Vagina (tissue), 2 donors: ENCODE measurements at regions not wholly inside any gene's neighbourhood (a gene's known extent, or its start where the extent isn't known, plus 50 kb on each side); places are given as distances from the start of the nearest gene placed in this dataset.

Experiments
- DNase-seq, 2 donors: peaks; one replicate each; pipeline ENCODE4 v3.0.0-alpha.2; 2017; ENCODE audit errors: extremely low spot score in 2 of 2
- H3K27ac ChIP-seq: fragments of 200-600 bp; sonication (generic); one replicate; pipeline ENCODE4 v1.5.1; 2019
- H3K27me3 ChIP-seq: fragments of 200-600 bp; sonication (generic); one replicate; pipeline ENCODE4 v1.5.1; 2019
- H3K36me3 ChIP-seq, 2 donors: fragments of 200-600 bp; sonication (generic); one replicate each; pipeline ENCODE4 v1.5.1; 2017 to 2019
- H3K4me1 ChIP-seq: fragments of 200-600 bp; sonication (generic); one replicate; pipeline ENCODE4 v1.5.1; 2019
- H3K4me3 ChIP-seq, 2 donors: fragments of 200-600 bp; sonication (generic); 1 replicate in 1 of 2; 2 replicates in 1 of 2; pipeline ENCODE4 v1.5.1; 2016 to 2019
- H3K9me3 ChIP-seq: fragments of 200-600 bp; sonication (generic); one replicate; pipeline ENCODE4 v1.5.1; 2019
- POLR2A ChIP-seq, 2 donors: fragments of 450-650 bp; IDR thresholded peaks; one replicate each; pipeline ENCODE4 v1.6.1; 2017; ENCODE audit warnings: antibody characterized with exemption in 2 of 2, mild to moderate bottlenecking in 2 of 2, moderate library complexity in 2 of 2
- POLR2AphosphoS5 ChIP-seq, 2 donors: sonication (generic); formaldehyde crosslinking; IDR thresholded peaks; one replicate each; pipeline ENCODE4 v1.9.0; 2017; ENCODE audit warnings: antibody characterized with exemption in 2 of 2, mild to moderate bottlenecking in 2 of 2, low read depth in 1 of 2; ENCODE audit not compliant: insufficient read depth in 1 of 2
- intact Hi-C: fragments of 100-400 bp; cut with DNase I; formaldehyde crosslinking; loops from one replicate; pipeline ENCODE4 v1.15.1; 2023
- TF ChIP-seq, protein P1 (sequence below), 3 experiments: fragments of 450-650 bp in 2 of 3; fragments of 200-600 bp in 1 of 3; sonication (generic) in 1 of 3; IDR thresholded peaks; one replicate each; pipeline ENCODE4 v1.5.1; 2017 to 2019; ENCODE audit warnings: antibody characterized with exemption in 3 of 3, mild to moderate bottlenecking in 2 of 3, moderate library complexity in 2 of 3

DNA sequence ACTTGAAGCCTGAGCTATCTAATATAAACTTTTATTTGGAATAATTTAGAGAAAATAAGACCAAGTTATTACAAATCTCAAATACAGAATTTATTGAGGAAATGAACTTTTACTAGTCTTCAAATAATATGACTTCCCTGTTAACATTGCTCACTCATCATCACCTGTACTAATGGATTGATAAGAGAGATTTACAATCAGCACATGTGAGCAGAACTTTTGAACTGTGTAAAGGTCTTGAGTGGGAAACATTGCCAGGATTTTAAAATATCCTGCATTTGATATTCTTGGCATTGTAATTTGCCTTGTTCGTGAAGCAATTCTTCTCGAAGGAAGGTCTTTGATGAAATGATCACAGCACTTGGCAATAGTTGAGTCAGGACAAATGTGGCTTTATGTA, 111.9 kb downstream of the FGF9 start:
- no peak overlapping the region for H3K27ac ChIP-seq
- no peak for DNase-seq
- TF ChIP-seq, protein P1, sequence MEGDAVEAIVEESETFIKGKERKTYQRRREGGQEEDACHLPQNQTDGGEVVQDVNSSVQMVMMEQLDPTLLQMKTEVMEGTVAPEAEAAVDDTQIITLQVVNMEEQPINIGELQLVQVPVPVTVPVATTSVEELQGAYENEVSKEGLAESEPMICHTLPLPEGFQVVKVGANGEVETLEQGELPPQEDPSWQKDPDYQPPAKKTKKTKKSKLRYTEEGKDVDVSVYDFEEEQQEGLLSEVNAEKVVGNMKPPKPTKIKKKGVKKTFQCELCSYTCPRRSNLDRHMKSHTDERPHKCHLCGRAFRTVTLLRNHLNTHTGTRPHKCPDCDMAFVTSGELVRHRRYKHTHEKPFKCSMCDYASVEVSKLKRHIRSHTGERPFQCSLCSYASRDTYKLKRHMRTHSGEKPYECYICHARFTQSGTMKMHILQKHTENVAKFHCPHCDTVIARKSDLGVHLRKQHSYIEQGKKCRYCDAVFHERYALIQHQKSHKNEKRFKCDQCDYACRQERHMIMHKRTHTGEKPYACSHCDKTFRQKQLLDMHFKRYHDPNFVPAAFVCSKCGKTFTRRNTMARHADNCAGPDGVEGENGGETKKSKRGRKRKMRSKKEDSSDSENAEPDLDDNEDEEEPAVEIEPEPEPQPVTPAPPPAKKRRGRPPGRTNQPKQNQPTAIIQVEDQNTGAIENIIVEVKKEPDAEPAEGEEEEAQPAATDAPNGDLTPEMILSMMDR (IDR thresholded peaks at IDR 0.05): no peak
- TF ChIP-seq POLR2AphosphoS5 (IDR thresholded peaks at IDR 0.05; ENCODE audit: insufficient read depth in 1 of 2, low read depth in 1 of 2) (no peak), POLR2A (IDR thresholded peaks at IDR 0.05) (no peak)

DNA sequence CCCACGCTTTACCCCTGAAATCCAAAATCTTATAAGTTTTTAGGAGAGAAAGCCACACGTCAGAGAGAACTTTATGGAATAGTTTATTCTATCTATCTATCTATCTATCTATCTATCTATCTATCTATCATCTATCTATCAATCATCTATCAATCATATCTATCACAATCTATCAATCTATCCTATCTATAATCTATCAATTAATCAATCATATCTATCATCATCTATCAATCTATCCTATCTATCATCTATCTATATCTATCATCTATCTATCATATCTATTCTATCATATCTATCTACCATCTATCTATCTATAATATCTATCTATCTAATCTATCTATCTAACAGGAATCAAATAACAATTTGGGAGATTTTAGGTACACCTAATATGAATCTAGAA, 115.1 kb downstream of the FGF9 start:
- H3K36me3 ChIP-seq: no peaks in the 10 kb centered on the region
- TF ChIP-seq POLR2A (IDR thresholded peaks at IDR 0.05) (no peak), POLR2AphosphoS5 (IDR thresholded peaks at IDR 0.05; ENCODE audit: insufficient read depth in 1 of 2, low read depth in 1 of 2) (no peak)
- TF ChIP-seq, protein P1 (IDR thresholded peaks at IDR 0.05): no peak
- no peaks in the 10 kb centered on the region for H3K9me3 ChIP-seq
- intact Hi-C loops: no loop called here
- H3K27ac ChIP-seq: no peak overlapping the region
- no peaks in the 10 kb centered on the region for H3K4me1 ChIP-seq
- no peak overlapping the region for H3K4me3 ChIP-seq
- H3K27me3 ChIP-seq: no peaks in the 10 kb centered on the region
- DNase-seq: no peak

More for the DNA sequence above, 111.9 kb downstream of the FGF9 start:
- no peaks in the 10 kb centered on the region for H3K27me3 ChIP-seq
- intact Hi-C loops: no loop called here
- H3K4me3 ChIP-seq: no peak overlapping the region
- H3K9me3 ChIP-seq: no peaks in the 10 kb centered on the region
- no peaks in the 10 kb centered on the region for H3K36me3 ChIP-seq
- no peaks in the 10 kb centered on the region for H3K4me1 ChIP-seq

DNA sequence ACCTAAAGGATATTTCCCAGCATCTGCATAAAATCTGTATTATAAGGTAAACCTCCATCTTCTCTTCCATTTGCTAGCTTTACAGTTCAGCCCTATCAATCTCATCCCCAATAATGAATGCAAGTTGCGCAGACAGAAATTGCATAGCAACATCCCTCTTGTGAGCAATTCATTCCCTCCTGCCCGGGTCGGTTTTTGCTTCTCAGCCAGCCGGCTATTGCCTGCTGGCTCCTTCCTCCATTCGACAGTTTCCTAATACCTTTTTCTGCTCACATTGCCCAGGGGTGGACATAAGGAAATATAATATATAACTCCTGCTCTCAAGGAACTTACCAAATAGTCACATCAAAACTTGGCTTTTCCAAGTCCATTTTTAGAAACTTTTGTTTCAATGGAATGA, 125.2 kb downstream of the FGF9 start:
- no peak for DNase-seq
- intact Hi-C loops: no loop called here
- H3K27me3 ChIP-seq: no peaks in the 10 kb centered on the region
- no peak overlapping the region for H3K27ac ChIP-seq
- no peaks in the 10 kb centered on the region for H3K36me3 ChIP-seq
- H3K4me3 ChIP-seq: no peak overlapping the region
- no peaks in the 10 kb centered on the region for H3K4me1 ChIP-seq
- no peaks in the 10 kb centered on the region for H3K9me3 ChIP-seq
- TF ChIP-seq, protein P1 (IDR thresholded peaks at IDR 0.05): no peak
- TF ChIP-seq POLR2AphosphoS5 (IDR thresholded peaks at IDR 0.05; ENCODE audit: insufficient read depth in 1 of 2, low read depth in 1 of 2) (no peak), POLR2A (IDR thresholded peaks at IDR 0.05) (no peak)

DNA sequence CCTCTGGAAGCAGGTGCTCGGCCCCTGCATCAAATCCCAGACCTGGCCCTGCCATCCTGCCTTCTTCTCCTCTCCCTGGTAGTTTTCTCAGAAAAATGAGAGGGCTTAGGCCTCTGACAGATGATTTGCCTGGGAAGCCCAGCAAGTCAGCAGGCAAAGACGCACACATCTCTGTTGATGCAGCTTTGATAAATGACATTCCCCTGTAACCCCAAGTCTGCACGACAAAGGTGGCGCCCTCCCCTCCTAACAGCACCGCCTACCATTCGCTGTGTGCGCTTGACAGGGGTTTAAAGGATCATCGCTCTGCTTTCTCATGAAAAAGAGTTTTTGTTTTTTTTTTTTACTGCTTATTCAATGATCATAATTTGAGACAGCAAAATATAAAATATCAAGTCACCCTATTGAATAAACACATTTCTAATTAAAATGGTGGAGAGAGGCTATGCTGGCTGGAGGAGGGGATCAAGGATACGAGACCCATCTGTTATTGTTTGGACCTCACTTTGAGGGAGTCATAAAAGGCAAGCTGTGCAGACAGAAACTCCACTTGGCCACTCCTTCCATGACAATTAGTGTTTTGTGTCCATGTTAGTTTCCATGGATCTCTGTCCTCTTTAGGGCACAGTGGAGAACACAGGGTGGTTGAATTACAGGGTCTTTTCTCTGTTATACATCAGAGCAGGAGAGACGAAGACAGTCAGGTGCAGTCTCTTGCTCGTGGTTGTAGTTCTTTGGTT, 126.1 kb downstream of the FGF9 start:
- intact Hi-C loops: no loop called here
- Histone ChIP-seq H3K36me3 (no peaks in the 10 kb centered on the region), H3K9me3 (no peaks in the 10 kb centered on the region), H3K27ac (no peak overlapping the region), H3K4me1 (no peaks in the 10 kb centered on the region), H3K4me3 (no peak overlapping the region), H3K27me3 (no peaks in the 10 kb centered on the region)
- no peak for DNase-seq
- TF ChIP-seq POLR2AphosphoS5 (IDR thresholded peaks at IDR 0.05; ENCODE audit: insufficient read depth in 1 of 2, low read depth in 1 of 2) (no peak), POLR2A (IDR thresholded peaks at IDR 0.05) (no peak)
- TF ChIP-seq, protein P1 (IDR thresholded peaks at IDR 0.05): no peak

DNA sequence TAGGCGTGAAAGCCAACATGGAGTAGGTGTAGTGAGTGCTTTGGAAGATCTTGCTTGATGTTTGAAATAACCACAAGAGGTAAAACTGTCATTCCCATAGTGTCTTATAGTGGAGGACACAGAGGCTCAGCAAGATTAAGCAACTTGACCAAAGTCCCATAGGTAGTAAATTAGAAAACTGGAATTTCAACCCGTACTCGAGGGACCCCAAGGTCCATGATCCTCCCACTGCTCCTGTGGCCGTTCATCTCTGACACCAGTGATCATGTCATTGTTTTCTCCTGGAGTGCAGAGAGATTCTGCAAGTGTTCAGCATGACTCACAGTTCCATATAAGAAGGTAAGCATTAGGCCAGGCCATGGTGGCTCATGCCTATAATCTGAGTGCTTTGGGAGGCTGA, 126.9 kb downstream of the FGF9 start:
- intact Hi-C loops: no loop called here
- no peak overlapping the region for H3K27ac ChIP-seq
- TF ChIP-seq, protein P1 (IDR thresholded peaks at IDR 0.05): no peak
- TF ChIP-seq POLR2A (IDR thresholded peaks at IDR 0.05): no peak
- TF ChIP-seq POLR2AphosphoS5 (IDR thresholded peaks at IDR 0.05; ENCODE audit: insufficient read depth in 1 of 2, low read depth in 1 of 2): no peak

More for the DNA sequence above, 126.9 kb downstream of the FGF9 start:
- H3K27me3 ChIP-seq: no peaks in the 10 kb centered on the region
- no peak for DNase-seq
- no peak overlapping the region for H3K4me3 ChIP-seq
- H3K9me3 ChIP-seq: no peaks in the 10 kb centered on the region
- H3K4me1 ChIP-seq: no peaks in the 10 kb centered on the region
- no peaks in the 10 kb centered on the region for H3K36me3 ChIP-seq
